RWPE2 (cell line): ENCODE measurements at regions not wholly inside any gene's neighbourhood (a gene's known extent, or its start where the extent isn't known, plus 50 kb on each side); places are given as distances from the start of the nearest gene placed in this dataset.

Experiments
- ATAC-seq: fragments of 200-7000 bp; cut with Tn5 transposase; 3 replicates; pipeline ENCODE4 v1.9.1; 2021; ENCODE audit warnings: low read depth
- DNase-seq: peaks from one replicate; pipeline ENCODE4 v3.0.0-alpha.2; 2020; ENCODE audit warnings: low spot score
- H3K27ac ChIP-seq: fragments of 450-650 bp; 2 replicates; pipeline ENCODE4 v1.5.1; 2017; ENCODE audit warnings: mild to moderate bottlenecking; ENCODE audit not compliant: poor library complexity, severe bottlenecking
- H3K27me3 ChIP-seq: fragments of 250-450 bp; sonication (Bioruptor Pico); 2 replicates; pipeline ENCODE4 v1.5.1; 2021; ENCODE audit warnings: mild to moderate bottlenecking, moderate library complexity; ENCODE audit not compliant: insufficient read depth, poor library complexity, severe bottlenecking
- H3K36me3 ChIP-seq: fragments of 250-450 bp; sonication (Bioruptor Pico); 2 replicates; pipeline ENCODE4 v1.5.1; 2020; ENCODE audit warnings: low read depth, mild to moderate bottlenecking, moderate library complexity
- H3K4me1 ChIP-seq: fragments of 250-450 bp; sonication (Bioruptor Pico); 2 replicates; pipeline ENCODE4 v1.5.1; 2021; ENCODE audit warnings: mild to moderate bottlenecking, moderate library complexity; ENCODE audit not compliant: insufficient read depth, poor library complexity, severe bottlenecking
- H3K4me3 ChIP-seq: fragments of 250-450 bp; sonication (Bioruptor Pico); 2 replicates; pipeline ENCODE4 v1.5.1; 2021; ENCODE audit warnings: mild to moderate bottlenecking, moderate library complexity; ENCODE audit not compliant: severe bottlenecking
- H3K9me3 ChIP-seq: fragments of 250-450 bp; sonication (Bioruptor Pico); 2 replicates; pipeline ENCODE4 v1.5.1; 2021; ENCODE audit warnings: mild to moderate bottlenecking, moderate library complexity; ENCODE audit not compliant: severe bottlenecking
- CTCF ChIP-seq: fragments of 450-650 bp; IDR thresholded peaks from one replicate; pipeline ENCODE4 v1.5.1; 2017; ENCODE audit warnings: mild to moderate bottlenecking, moderate library complexity; ENCODE audit not compliant: poor library complexity, severe bottlenecking

GRCh38 chr7:65820287-65820950 lies 52.5 kb upstream of the VKORC1L1 start:
- Histone ChIP-seq H3K4me1 (no peaks in the 10 kb centered on the region), H3K9me3 (no peaks in the 10 kb centered on the region), H3K36me3 (no peaks in the 10 kb centered on the region), H3K27ac (no peak overlapping the region), H3K4me3 (no peak overlapping the region), H3K27me3 (no peaks in the 10 kb centered on the region)
- TF ChIP-seq CTCF = no peak
- DNase-seq (no peak), ATAC-seq (no peak)
